ENCODE measurements at regions not wholly inside any gene's neighbourhood (a gene's known extent, or its start where the extent isn't known, plus 50 kb on each side); places are given as distances from the start of the nearest gene placed in this dataset.

- intact Hi-C loops (cut with DNase I, micrococcal nuclease), result no loop called here
- ATAC-seq (no peak), DNase-seq (no peak)
- Histone ChIP-seq H3K9me3 (no peaks in the 10 kb centered on the region), H3K4me1 (ENCODE audit: low read depth) (no peaks in the 10 kb centered on the region), H3K4me3 (no peak overlapping the region), H3K36me3 (ENCODE audit: low read depth) (no peaks in the 10 kb centered on the region)
- no peak for TF ChIP-seq CTCF (IDR thresholded peaks at IDR 0.05)
Measured at GRCh38 chr10:33798754-33799153, 464.3 kb upstream of the NRP1 start.

GRCh38 chr10:33796680-33797079 is 462.2 kb upstream of the NRP1 start:
- no peaks in the 10 kb centered on the region for H3K36me3 ChIP-seq (ENCODE audit: low read depth)
- no peaks in the 10 kb centered on the region for H3K4me1 ChIP-seq (ENCODE audit: low read depth)
- no peak overlapping the region for H3K4me3 ChIP-seq
- DNase-seq (no peak), ATAC-seq (no peak)
- intact Hi-C loops (cut with DNase I, micrococcal nuclease), result no loop called here
- no peak for TF ChIP-seq CTCF (IDR thresholded peaks at IDR 0.05)
- H3K9me3 ChIP-seq, result no peaks in the 10 kb centered on the region

GRCh38 chr10:33795529-33795928 is 461.1 kb upstream of the NRP1 start:
- TF ChIP-seq CTCF (IDR thresholded peaks at IDR 0.05), result no peak
- H3K36me3 ChIP-seq (ENCODE audit: low read depth), result no peaks in the 10 kb centered on the region
- no peak for DNase-seq
- intact Hi-C loops (cut with DNase I, micrococcal nuclease), result no loop called here
- H3K4me1 ChIP-seq (ENCODE audit: low read depth), result no peaks in the 10 kb centered on the region
- ATAC-seq, result no peak
- no peaks in the 10 kb centered on the region for H3K9me3 ChIP-seq
- H3K4me3 ChIP-seq, result no peak overlapping the region

- ATAC-seq, result no peak
- intact Hi-C loops (cut with DNase I, micrococcal nuclease), result no loop called here
- Histone ChIP-seq H3K36me3 (ENCODE audit: low read depth) (no peaks in the 10 kb centered on the region), H3K9me3 (no peaks in the 10 kb centered on the region), H3K4me1 (ENCODE audit: low read depth) (no peaks in the 10 kb centered on the region), H3K4me3 (no peak overlapping the region)
- no peak for TF ChIP-seq CTCF (IDR thresholded peaks at IDR 0.05)
- DNase-seq, result no peak
Measured at GRCh38 chr10:33794460-33794859, 460.0 kb upstream of the NRP1 start.

- intact Hi-C loops (cut with DNase I, micrococcal nuclease), result no loop called here
Measured at GRCh38 chr10:33793793-33794192, 459.3 kb upstream of the NRP1 start.

More at GRCh38 chr10:33793793-33794192, 459.3 kb upstream of the NRP1 start:
- Histone ChIP-seq H3K9me3 (no peaks in the 10 kb centered on the region), H3K4me3 (no peak overlapping the region), H3K36me3 (ENCODE audit: low read depth) (no peaks in the 10 kb centered on the region), H3K4me1 (ENCODE audit: low read depth) (no peaks in the 10 kb centered on the region)
- ATAC-seq (no peak), DNase-seq (no peak)
- no peak for TF ChIP-seq CTCF (IDR thresholded peaks at IDR 0.05)

All from mucosa of descending colon (tissue), 3 donors.